ENCODE measurements at regions not wholly inside any gene's neighbourhood (a gene's known extent, or its start where the extent isn't known, plus 50 kb on each side); places are given as distances from the start of the nearest gene placed in this dataset.
A peak's percentile ranks its signal among the peaks of the same experiment; 100 is the strongest.
"Not testable (repeated sequence)": the region's sequence is repeated elsewhere in the genome, so short reads cannot be mapped to it uniquely, and the experiment has no call there.

- no peak for DNase-seq
Observed at GRCh38 chr3:167102071-167102470, 278.0 kb downstream of the ZBBX start.

GRCh38 chr3:167100651-167101050 lies 279.4 kb downstream of the ZBBX start:
- DNase-seq: no peak

- no peak for DNase-seq
Observed at GRCh38 chr3:167100200-167100599, 279.9 kb downstream of the ZBBX start.

GRCh38 chr3:167095976-167096375 lies 284.1 kb downstream of the ZBBX start:
- DNase-seq: no peak

- DNase-seq: no peak
Observed at GRCh38 chr3:167094632-167095031, 285.5 kb downstream of the ZBBX start.

GRCh38 chr3:167091226-167091625 lies 288.9 kb downstream of the ZBBX start:
- no peak for DNase-seq

- DNase-seq: no peak
Observed at GRCh38 chr3:167084545-167084944, 295.6 kb downstream of the ZBBX start.

GRCh38 chr3:167078070-167078622 lies 302.0 kb downstream of the ZBBX start:
- no peak for DNase-seq

GRCh38 chr3:167067787-167068161 lies 312.3 kb downstream of the ZBBX start:
- DNase-seq: no peak

GRCh38 chr3:167066977-167067786 lies 312.9 kb downstream of the ZBBX start:
- no peak for DNase-seq

- peak; percentile 2 for DNase-seq
Observed at GRCh38 chr3:167057581-167057980, 322.5 kb downstream of the ZBBX start.

GRCh38 chr3:167054926-167055325 lies 325.2 kb downstream of the ZBBX start:
- no peak for DNase-seq

- DNase-seq: no peak
Observed at GRCh38 chr3:167051421-167051820, 328.7 kb downstream of the ZBBX start.

- DNase-seq: no peak
Observed at GRCh38 chr3:167033866-167034265, 346.2 kb downstream of the ZBBX start.

- DNase-seq: peak; percentile 6
Observed at GRCh38 chr3:167032267-167032876, 347.7 kb downstream of the ZBBX start.

GRCh38 chr3:167031364-167032049 lies 348.6 kb downstream of the ZBBX start:
- DNase-seq: no peak

- DNase-seq: no peak
Observed at GRCh38 chr3:167030082-167030725, 349.9 kb downstream of the ZBBX start.

- DNase-seq: not testable (repeated sequence)
Observed at GRCh38 chr3:167019503-167019902, 360.6 kb downstream of the ZBBX start.

- DNase-seq: not testable (repeated sequence)
Observed at GRCh38 chr3:167018591-167019111, 361.4 kb downstream of the ZBBX start.

- DNase-seq: no peak
Observed at GRCh38 chr3:167012691-167013090, 367.4 kb downstream of the ZBBX start.

GRCh38 chr3:167008791-167009190 lies 371.3 kb downstream of the ZBBX start:
- DNase-seq: no peak

- no peak for DNase-seq
Observed at GRCh38 chr3:167001374-167001773, 378.7 kb downstream of the ZBBX start.

Data from T1000 (cell line).